DMS114 treated with DMSO at 0.1 percent for 48 hours (cell line): ENCODE measurements at regions not wholly inside any gene's neighbourhood (a gene's known extent, or its start where the extent isn't known, plus 50 kb on each side); places are given as distances from the start of the nearest gene placed in this dataset.

ENCODE experiments used
- DNase-seq: peaks from one replicate; lab custom pipeline; 2025; ENCODE audit not compliant: unreplicated experiment; lab: John Stamatoyannopoulos, UW

DNA sequence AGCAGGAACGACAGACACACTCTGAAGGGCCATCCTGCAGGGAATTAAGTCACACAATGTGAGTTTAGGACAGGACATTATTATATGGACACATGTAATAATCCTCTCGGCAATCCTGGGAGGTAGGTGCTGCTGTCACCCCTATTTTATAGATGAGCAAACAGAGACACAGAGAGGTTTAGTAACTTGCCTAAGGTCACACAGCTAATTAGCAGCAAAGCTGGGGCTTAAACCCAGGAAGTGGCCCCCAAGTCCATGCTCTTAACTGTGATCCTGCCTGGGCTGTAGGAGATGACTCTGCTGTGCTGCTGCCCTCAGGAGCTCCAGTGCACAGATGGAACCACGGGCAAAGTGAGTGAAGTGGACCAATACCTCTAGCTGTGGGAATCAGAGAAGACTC lies 660.0 kb downstream of the PTPRU start:
- DNase-seq: no peak

DNA sequence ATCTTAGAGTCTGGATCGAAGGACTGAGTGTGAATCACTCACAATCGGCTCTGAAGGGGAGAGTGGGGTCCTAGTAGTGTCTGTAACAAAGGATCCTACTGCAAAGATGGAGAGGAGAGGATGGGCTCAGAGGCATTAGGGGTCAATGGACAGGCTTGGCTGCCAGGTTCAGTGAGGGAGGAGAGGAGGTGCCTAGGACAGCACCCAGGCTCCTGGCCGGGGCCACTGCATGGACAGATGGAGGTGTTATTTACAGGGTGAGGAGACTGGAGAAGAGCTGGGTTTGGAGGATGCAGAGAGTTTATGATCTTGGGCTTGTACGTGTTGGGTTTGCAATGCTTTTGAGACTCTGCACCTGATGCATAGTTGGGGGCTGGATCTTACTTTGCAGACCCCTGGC lies 658.9 kb downstream of the PTPRU start:
- no peak for DNase-seq

DNA sequence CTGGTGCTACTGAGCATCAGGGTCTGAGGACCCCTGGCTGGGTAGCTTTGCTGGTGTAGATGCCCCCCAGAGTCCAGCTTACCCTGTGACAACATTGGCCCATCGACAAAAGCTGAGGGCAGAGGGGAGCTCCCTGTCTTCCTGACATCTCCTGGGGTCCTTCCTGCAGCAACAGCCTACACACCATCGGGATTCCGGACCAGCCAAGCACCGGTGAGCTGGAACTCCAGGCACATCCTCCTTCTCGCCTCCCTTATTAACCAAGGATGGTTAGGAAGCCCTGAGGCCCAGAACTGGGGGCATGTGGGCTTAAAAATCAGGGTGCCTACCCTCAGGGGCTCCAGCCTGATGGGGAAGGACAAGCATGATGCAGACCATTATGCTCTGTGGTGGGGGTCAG lies 658.0 kb downstream of the PTPRU start:
- no peak for DNase-seq

DNA sequence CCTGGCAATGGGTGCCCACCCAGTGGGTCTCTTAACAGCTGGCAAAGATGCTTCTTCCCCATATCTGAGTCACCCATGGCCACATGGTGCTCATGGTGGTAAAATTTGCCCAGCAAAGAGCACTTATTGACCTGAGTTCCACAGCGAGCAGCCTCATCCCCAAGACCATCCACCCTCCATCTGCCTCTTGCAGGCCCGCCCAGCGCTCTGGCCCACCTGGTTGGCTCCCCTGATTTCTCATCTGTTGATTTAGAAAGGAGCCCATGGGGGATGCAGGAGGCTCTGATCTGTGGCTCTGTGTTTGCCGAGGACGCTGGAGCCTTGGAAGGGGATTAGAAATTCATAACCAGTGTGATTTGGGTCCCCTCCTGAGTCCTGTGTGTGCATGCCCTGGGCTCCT lies 657.5 kb downstream of the PTPRU start:
- DNase-seq: no peak

DNA sequence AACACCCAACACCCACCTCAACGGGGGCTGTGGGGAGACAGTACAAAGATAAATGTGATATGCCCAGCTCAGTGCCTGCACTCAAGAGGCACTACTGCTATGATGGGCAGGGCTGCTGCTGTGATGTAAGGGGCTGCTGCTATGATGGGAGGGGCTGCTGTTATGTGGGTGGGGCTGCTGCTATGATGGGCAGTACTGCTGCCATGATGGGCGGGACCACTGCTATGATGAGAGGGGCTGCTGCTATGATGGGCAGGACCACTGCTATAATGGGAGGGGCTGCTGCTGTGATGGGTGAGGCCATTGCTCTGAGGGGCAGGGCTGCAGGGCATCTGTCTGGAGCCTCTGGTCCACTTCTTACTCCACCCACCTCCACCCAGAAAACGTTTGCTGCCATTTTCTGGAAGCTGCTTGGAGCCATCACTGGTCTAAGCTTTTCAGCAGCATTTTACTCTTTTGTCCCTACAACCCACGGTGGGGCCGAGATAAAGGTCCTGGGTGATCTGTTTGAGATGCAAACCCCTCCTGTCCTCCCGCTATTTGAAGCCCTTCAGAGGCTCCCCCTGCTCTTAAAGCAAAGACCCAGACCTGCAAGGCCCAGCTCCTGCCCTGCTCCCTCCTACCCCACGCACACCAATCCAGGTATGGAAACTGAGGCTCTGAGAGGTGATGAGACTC lies 656.9 kb downstream of the PTPRU start:
- no peak for DNase-seq

DNA sequence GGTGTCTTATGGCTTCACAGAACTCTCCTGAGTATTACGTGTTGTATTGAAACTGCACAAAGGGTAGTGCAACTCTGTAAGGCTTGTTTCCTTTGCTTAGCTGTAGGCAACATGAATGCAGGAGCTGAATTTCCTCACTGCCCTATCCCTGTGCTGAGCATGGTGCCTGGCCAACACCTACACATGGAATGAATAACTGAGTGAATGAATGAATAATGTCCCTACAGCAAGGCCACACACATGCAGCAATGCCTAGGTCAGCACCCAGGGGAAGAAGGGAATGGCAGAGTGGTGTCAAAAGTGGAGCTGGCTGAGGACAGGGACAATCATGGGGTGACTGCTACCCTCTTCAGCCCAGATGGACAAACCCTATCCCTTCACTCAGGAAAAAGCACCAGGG lies 655.9 kb downstream of the PTPRU start:
- DNase-seq: no peak

DNA sequence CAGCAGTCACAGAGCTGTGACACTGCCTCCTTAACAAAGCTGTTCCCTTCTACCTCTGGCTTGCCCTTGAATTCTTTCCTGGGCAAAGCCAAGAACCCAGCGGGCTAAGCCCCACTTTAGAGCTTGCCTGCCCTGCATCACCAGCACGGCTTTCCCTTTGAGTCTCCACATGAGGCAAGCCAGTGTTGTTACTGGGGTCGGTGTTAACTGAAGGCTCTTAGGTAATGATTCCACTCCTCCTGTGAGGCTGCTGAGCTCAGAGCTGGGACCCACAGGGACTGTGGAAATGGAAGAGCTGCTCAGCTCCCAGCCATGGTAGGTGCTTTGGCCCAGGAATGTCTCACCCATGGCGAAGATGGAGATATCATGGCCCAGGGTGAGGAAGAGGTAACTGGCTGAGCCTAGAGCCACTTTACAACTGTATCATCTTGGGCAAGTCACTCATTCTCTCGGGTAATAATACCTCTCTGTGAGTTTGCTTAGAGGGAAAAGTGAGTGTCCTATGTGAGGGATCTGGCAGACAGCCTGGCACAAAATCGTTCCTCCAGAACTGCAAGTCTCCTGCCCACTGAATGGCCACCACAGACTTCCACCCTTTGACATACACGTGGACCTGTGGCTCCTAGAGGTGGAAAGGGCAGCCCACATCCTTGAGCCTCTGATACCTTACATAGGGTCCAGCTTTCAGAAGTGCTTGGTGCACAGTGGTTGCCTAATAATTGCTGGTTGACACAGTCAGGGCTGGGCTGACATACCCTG lies 654.1 kb downstream of the PTPRU start:
- DNase-seq: no peak

DNA sequence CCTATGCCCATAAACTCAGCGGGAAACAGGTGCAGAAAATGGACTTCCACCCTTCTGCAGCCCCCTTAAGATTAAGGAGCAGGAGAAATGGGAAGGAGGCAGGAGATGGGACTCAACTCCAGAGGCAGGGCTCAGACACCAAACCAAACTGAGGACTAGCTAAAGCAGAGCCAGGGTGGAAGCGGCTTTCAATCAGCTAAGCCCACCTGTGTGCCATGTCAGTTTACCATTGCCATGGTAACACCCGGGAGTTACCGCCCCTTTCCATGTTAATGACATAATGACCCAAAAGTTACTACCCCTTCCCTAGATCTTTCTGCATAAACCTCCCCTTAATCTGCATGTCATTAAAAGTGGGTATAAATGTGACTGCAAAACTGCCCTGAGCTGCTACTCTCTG lies 653.5 kb downstream of the PTPRU start:
- DNase-seq: no peak

DNA sequence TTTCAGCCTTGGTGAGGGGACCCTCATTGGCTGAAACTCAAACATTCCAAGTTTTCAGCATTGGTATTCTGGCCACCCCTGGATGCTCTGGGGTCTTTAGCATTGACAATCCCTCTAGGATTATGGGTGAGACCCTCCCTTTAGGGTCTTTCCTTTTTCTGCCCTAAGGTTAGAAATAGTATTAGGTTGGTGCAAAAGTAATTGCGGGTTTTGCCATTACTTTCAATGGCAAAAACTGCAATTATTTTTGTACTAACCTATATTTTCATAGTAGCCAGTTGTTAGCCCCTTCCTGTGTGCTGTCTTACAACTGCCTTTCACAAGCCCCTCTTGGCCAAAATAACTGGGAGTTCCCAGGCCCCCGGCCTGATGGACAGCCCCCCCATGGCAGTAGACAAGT lies 648.4 kb downstream of the PTPRU start:
- no peak for DNase-seq

DNA sequence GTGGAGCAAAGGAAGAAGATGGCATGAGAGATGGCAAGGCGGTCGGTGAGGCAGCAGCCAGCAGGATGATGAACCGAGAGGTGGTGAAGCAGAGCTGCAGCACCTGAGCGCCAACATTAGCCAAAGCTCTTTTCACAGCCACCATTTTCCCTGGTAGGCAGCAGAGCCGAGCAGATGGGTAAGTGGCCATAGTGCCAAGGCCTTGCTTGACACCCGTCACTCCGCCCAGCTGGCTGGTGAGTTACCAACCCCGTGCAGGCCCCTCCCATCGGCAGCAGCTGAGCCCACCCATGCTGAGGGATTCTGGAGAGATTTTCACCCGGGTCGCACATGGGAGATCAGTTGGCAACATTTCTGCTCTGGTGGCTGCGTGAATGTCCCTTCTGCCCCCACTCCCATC lies 647.7 kb downstream of the PTPRU start:
- no peak for DNase-seq

DNA sequence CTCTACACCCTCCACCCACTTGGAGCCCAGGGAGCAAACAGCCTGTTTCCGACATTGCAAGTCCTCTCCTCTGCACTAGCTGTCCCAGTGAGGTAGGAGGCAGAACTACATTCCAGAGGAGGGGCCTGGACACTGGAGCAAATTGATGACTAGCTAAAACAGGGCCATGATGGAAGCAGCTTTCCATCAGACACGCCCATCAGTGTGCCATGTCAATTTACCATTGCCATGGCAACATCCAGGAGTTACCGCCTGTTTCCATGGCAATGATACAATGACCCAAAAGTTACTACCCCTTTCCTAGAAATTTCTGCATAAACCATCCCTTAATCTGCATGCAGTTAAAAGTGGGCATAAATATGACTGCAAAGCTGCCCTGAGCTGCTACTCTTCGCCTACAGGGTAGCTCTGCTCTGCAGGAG lies 647.1 kb downstream of the PTPRU start:
- no peak for DNase-seq

DNA sequence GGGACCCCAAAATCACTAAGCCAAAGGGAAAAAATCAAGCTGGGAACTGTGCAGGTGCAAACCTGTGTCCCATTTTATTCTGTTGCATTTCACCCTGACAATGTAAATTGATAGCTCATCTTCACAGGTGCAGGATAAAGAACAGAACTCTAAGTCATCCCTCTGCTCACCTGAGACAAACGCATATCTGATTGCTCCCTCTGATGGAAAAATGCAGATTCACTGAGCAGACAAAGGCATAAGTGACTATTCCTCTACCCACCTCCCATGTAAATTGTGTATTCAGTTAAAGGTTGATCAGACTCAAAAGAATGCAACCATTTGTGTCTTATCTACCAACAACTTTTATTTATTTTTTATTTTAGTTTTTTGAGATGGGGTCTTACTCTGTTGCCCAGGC lies 644.2 kb downstream of the PTPRU start:
- DNase-seq: no peak

DNA sequence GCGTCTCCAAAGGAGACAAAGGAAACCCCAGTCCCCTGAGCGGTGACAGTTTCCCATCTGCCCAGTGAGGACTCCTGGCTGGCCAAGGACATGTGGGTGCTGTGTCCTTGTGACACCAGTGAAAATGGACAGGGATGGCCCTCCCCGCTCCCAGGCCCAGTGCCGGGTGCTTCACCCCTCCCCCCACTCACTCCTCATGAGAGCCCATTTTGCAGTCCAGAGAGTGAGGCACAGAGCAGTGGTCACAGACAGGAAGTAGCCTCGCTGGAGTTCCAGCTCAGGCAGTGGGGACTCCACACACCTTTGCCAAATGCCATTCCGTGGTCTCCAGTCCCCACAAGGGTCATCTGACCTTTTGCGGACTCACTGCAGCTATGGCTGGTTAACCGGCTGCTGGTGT lies 642.9 kb downstream of the PTPRU start:
- DNase-seq: no peak

DNA sequence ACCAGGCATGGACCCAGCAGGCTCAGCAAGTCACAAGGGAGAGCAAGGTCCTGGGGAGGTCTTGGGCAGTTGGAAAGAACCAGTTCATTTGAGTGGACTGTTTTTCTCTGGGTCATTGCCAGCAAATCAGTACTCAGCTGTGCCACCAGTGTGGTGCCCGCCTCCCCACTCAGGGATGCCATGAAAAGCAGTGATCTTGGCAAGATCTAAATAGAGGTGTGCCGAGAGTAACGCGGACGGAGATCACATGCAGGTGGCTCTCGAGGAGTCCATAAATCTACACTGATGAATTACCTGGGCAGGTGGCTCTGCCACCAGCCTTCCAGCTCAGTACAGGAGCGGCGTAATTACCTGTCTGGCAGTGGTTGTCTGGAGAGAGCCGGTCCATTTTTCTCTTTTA lies 642.2 kb downstream of the PTPRU start:
- DNase-seq: no peak

DNA sequence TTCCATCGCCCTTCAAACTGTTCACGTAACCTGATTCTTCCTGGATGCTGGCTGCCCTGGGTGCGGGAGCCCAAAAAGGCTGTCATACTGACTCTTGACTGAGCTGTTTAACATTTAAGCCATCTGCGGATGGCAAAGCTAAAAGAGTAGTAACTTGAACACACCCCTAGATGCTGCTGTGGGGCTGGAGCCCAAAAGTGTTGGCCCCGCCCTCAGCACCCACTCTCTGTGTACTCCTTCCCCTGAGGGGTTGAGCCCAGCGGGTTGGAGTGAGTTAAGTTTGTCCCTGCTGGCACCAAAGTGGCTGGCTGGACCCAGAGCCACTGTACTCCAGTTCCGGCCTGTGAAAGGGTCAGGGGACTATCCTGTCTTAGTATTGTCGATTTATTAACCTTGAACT lies 640.6 kb downstream of the PTPRU start:
- no peak for DNase-seq

DNA sequence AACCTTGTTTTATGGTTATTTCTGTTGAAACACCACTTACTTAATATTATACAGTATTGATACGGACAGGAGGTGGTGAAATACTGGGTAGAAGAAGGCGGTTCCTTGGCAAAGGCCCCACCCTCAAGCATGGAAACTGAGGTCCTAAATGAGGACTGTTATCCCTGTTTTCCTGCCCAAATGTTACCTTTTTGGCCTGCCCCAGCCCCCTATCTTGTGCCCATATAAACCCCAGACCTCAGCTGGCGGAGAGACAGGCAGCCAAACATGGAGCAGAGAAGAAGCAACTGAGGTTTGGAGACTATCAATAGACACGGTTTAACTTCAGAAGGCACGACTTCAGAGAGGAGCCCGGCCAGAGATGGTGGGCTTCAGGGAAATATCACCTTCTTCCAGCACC lies 640.1 kb downstream of the PTPRU start:
- no peak for DNase-seq

DNA sequence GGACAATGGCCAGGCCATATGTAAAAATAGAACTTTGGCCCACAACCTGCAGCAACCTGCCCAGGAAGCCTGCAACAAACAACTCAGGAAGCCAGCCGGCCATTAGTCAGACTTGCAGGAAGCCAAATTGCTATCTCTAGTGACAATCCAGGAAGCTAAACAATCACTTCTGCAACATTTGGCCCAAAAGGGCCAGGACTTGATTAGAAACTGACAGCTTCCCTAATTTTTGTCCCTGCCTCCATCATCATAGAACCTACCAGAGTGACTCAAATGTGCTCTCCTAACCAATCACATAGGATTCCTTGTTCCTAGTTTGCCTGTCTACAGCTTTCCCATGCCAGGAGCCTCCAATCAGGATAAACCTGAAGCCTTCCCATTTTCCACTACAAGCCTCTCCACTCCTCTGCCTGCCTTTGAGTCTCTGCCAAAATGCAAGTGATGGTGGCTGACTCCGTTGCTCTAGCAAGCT lies 639.3 kb downstream of the PTPRU start:
- DNase-seq: no peak

DNA sequence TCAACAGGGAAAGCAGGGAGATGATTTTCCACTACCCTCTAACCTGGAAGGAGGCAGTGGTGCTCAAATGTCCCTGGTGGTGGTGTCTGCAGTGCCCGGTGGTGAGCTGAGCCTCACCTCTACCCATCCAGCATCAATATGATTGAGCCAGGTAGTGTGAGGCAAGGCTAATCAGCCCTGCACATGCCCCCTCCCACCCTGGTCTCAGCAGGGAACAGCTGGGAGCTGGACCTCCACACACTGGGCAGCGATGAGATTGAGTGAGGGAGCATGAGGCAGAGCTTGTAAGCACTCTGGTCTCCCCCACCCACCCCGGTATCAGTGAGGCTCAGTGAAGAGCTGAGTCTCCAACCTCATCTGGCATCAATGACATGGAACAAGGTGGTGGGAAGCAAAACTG lies 634.3 kb downstream of the PTPRU start:
- DNase-seq: no peak

DNA sequence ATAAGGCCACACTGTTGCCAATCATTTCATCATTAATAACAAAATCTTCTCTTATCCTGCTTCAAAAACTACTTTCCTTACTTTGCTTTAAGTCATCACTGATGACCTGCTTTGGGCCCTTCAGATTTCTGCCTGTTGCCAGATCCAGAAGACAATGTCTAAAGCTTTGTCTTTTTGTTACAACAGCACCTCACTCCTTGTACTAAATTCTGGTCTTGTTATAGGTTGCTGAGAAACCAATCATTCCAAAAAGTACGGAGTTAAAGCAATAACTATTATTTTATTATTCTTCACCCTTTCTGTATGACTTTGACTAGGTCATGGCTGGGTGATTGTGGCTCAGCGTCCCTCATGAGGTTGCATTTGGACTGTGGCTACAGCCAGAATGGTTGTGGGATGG lies 633.5 kb downstream of the PTPRU start:
- DNase-seq: no peak

DNA sequence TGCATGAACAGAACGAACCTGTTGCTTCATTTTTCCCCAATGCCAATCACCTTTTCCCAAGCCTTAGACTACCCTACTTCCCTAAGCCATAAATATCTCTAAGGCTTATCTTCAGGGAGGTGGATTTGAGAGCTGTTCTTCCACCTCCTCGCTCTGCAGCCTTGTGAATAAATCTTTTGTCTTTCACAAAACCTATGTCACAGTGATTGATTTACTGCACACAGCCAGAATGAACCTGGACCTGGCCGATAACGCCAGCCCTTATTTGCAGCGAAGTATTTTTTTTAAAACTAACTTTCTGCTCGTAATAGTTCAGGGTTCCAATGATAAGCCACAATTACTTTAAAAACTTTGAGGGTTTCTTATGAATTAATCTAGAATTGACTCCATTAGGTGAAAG lies 632.6 kb downstream of the PTPRU start:
- DNase-seq: no peak

DNA sequence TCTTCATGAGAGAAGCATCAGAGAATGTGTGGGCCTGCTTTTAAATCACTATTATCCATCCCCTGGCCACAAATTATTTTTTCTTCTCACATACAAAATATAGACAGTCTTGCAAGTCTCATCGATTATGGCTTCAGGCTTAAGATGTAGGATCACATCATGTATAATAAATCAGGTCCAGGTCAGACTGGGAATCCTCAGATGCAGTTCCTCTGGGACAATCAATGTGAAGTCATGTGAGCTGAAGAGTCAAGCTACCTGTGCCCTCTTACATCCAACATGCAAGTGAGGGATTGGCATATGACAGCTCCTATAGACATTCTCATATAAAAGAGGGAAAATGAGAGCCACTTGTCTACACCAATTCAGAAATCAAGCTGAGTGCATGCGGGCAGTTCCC lies 631.8 kb downstream of the PTPRU start:
- no peak for DNase-seq

DNA sequence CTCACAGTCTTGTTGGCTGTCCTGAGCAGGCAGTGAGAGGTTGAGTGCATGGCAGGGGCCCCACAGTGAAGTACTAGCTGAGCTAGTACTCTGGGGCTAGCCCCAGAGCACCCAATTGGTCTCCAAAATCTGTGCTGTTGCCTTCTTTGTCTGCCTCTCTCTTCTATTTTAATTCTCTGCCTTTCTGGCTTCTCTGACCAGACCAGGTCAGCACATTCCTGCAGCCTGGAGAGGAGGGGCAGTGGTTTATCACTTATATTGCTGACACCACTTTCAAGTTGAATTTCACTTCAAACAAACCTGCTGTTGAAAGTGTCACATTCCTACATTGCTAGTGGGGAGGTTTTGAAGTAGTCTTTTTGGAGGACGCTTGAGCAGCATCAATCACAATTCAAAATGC lies 628.7 kb downstream of the PTPRU start:
- no peak for DNase-seq
